HG03342 (cell line): ENCODE measurements at regions not wholly inside any gene's neighbourhood (a gene's known extent, or its start where the extent isn't known, plus 50 kb on each side); places are given as distances from the start of the nearest gene placed in this dataset.

ENCODE experiments used
- ATAC-seq: cut with Tn5 transposase; IDR thresholded peaks from one replicate; pipeline ENCODE4 v1.9.1; 2021; ENCODE audit warnings: mild to moderate bottlenecking, moderate library complexity; ENCODE audit not compliant: unreplicated experiment

DNA sequence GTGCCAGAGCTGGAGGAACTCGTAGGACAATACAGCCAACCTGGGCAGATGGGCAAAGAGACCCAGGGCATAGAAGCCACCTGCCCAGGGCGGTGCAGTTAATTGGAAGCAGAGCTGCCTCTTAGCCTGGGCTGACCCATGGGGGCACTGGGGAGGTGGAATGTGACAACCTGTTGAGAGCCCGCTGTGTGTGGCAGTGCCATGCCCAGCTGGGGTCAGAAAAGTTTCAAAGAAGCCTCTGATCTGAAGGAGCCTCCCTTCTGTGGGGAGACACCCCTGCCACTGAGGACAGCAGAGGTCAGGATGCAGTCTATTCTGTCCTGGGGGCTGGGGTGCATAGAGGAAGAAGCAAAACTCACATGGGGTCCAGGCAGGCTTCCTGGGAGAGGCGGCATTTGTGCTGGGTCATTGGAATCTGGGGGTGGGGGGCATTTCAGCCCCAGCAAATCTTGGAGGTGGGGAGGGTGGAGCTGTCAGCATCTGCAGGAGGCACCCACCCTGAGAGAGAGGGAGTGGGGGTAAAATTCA is 176.1 kb upstream of the CIBAR2 start:
- no peak for ATAC-seq

- ATAC-seq = no peak
These were observed 176.8 kb upstream of the CIBAR2 start for GRCh38 chr16:85288869-85289660.

DNA sequence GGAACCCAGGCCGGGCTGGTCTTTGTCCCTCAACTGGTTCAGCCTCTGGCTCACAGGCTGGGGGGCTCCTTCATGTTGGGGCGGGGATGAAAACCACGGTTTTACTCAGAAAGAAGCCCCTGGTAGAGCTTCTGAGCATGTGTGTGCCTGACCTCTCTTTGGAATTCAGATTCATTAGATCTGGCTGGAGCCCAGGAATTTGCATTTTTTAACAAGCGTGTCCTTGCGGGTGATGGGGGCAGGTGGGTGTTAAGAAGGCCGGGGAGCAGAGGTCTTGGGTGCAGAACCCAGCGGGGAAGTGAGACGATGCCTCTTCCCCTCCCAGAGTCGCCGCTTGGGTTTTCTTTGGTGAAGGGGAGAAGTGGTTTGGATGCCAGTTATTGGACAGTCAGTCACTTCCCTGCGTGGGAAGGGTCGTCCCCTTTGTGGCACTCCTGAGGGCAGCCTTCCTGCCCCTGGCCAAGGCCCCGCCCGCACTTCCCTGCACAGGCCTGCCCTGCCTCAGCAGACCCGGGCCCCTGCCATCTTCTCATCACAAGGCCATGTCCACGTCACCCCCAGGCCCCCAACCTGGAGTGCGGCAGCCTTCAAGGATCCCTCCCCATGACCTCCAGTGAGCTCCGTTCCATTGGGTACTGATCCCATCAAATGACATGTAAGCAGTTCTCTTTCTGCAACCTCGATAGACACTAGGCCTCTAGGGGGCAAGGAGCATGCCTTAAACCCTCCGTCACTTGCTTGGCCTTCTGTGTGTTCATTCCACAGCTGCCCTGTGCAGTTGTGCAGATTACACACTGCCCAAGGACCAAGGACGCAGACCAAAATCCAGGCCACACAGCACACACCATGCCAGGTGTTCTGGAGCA is 177.7 kb upstream of the CIBAR2 start:
- no peak for ATAC-seq

DNA sequence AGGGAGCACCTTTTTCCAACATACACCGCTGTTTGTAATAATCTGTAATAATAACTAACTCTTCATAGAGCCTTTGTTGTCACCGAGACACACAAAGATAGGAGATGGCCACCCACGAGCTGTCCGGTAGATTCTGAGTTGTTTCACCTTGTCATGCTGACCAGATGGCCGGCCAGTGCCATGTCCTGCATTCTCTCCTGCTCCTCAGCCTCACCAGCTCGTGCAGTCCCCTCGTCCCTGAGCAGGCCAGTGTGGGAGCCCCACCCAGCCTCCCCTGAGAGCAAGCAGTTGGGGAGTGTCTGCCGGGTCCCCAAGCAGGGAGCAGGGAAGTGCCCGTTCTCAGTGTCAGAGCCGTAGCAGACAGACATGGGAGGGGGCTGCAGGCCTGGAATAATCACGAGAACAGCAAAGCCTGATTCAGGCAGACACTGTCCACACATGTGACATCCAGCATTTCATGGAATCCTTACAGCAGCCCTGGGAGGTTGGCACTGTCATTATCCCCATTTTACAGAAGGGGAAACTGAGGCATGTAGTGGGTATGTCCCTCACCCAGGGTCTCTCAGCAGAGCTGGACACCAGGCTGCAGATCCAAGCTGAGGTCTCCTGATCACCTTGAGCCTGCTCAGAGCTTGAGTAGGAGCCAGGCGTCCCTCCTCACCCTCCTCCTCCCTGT is 178.5 kb upstream of the CIBAR2 start:
- ATAC-seq = no peak

DNA sequence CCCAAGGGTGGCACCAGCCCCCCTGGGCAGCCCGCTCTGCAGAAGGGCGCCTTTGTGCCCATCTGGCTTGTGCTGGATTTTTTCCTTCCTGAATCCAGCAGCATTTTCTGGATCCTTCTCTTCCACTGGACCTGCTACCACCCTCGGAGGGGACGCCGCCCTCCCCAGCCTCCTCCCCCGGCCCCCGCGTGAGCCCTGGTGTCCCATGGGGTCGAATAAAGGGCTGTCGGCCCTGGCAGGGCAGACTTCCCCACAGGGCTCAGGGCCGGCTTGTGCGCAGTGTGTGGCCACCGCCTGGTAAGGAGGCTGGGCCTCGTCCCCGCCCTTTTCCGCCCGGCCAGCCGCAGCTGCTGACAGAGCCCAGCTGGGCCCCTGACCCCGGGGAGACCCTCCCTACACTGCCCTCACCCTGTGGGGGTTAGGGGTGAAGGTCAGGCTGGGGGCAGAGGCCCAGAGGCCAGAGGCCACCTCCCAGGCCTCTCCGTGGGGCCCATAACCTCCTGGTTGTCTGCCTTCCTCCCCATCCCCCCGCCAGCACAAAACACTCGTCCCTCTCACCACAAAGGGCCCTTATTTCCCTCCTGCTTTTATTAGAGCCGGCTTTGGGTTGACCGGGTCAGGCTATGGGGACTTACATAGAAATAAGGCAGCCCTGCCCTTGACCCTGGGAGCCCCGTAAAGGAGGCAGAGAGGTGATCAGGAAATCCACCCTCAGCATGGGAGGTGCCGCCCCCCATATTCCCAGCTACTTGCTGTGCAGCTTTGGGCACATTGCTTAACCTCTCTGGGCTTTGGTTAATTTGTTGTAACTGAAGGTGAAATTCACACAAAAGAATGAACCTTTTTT is 179.3 kb upstream of the CIBAR2 start:
- ATAC-seq = no peak

DNA sequence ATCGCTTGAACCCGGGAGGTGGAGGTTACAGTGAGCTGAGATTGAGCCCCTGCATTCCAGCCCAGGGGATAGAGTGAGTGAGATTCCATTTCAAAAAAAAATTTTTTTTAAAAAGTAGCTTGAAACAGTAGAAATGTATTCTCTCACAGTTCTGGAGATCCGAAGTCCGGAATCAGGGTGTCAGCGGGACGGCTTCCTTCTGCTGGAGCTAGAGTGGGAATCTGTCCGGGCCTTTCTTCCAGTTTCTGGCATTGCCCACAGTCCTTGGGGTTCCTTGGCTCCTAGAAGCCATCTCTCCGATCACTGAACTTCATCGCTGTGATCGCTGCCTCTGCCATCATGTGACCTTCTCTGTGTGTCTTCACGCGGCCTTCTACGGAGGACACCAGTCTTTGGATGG is 181.2 kb upstream of the CIBAR2 start:
- ATAC-seq = no peak

DNA sequence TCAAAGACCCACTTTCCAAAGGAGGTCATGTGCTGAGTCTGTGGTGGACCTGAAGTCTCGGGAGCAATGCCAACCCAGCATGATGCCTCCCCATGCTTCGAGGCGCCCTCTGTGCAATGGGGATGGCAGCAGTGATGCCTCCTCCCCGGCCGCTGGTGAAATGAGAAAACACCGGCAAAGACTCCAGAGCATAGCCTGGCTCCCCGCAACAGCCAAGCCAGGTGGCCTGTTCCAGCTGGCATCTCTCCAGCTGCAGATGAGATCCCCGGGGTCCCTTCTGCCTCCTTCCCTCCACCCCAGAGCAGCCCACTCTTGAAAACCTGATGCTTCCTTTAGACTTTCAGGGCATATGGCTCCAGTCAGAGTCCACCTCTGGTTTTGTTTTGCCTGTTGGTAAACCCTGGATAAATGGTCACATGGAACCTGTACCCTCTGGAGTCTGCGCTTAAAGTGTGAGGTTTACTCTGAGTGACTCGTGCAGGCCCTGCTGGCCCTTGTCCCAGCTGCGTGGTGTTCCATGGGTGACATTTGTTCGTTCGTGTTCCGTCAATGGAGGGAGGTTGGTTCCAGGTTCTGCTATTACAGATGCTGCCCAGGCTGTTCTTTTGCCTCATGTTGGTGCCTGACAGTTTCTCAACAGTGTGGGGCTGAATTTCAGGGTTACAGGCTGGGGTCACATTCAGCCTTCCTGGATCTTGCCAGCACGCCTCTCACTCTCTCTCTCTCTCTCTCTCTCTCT is 181.8 kb upstream of the CIBAR2 start:
- ATAC-seq = no peak

- no peak for ATAC-seq
These were observed 182.7 kb upstream of the CIBAR2 start for GRCh38 chr16:85294810-85295508.

GRCh38 chr16:85296859-85297660 is 184.8 kb upstream of the CIBAR2 start:
- no peak for ATAC-seq

- ATAC-seq = no peak
These were observed 185.6 kb upstream of the CIBAR2 start for GRCh38 chr16:85297881-85298280.

DNA sequence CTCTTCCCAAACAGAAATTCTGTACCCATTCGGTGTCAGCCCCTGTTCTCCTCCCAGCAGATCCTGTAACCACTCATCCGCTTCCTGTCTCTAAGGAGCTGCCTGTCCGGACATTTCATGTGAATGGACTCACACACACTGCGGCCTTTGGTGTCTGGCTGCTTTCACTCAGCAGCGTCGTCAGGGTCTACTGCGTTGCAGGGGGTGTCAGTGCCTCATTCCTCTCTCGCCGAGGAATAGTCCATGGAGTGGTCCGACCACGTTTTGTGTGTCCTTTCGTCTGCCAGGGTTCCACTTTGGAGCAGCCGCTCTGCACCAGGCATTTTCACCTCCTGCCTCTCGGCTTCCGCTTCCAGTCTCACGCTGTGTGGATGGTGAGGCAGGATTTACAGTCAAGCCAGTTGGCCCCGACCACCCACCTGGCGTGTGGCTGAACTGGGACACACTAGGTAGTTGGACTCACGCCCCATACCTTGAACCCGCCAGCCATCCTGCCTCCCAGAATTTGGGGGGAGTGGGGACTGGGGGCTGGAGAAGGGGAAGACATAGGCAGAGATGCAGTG is 188.2 kb upstream of the CIBAR2 start:
- ATAC-seq = no peak

DNA sequence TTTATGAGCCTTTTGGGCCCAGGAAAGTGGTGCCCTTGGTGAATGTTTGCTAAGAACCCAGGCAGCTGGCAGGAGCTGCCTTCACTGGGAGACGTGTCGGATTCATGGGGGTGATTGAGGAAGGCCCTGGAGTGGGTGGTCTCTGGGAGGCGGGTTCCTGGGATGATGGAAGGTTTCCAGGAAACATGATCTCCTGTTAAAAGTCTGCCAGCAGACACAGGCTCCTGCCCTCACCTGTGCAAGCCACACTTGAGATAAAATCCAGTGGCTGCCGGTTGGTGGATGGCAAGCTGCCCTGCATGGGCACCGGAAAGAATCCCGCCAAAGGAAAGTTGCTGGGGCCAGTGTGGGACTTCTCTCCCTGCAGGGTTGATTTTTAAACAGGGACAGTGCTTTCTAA is 189.0 kb upstream of the CIBAR2 start:
- ATAC-seq = no peak

DNA sequence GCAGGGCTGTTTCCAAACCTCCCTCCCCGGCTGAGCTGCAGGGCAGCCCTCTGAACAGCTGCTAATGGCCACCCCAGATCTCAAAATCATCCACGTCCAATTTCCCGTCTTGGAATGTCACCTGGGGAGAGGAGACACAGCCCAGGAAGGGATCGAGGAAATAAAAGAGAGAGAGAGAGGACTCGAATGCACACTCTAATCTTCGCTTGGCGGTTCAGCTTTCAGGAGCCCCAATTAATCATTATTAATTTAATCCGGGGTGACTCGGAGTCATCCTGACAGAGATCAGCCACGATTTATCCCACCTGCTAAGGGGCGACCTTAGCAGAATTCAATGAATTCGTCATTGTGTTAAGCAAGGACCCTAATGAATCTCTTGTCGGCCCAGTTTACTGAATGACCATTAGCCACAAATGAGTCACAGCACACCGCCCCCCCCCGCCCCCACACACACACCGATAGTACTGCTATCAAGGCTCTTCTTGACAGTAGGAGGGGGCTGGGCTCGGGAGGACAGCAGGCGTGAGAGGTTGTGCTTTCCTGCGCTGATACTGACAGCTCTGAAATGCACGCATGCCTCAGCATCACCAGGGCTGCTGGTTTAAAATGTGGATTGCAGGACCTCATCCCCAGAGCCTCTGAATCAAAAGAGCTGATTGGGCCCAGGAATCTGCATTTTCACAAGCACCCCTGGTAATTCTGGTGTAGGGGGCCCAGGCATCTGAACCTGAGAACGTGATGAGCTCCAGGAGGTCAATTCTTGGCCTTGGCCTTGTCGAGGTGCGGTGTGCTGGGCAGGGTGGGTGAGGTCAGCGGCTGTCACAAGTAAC is 190.0 kb upstream of the CIBAR2 start:
- ATAC-seq = no peak

GRCh38 chr16:85302848-85303353 is 190.6 kb upstream of the CIBAR2 start:
- ATAC-seq = no peak

DNA sequence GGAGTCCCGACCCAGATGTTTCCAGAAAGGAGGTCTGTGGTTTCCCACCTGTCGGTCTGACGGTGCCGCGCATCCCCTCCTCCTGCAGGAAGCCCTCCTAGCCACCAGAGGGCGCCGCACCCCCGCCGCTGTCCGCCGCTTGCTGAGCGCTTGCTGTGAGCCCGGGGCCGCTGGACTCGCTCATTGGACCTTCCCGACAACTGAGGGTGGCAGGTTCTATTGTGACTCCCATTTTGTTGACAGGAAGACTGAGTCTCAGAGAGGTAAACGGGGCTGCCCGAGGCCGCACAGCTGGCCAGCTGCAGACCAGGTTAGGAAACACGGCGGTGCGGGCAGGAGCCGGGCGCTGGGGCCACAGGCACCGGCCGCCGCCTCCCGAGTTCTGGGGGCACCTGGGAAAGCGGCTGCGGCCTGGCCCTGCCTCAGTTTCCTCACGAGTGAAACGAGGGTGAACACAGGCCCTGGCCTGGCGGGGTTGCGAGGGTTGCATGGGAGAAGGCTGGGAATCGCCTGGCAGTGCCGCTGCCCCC is 191.1 kb upstream of the CIBAR2 start:
- ATAC-seq = no peak

GRCh38 chr16:85304337-85304736 is 192.1 kb upstream of the CIBAR2 start:
- no peak for ATAC-seq
